HG03097 (cell line): ENCODE measurements at regions not wholly inside any gene's neighbourhood (a gene's known extent, or its start where the extent isn't known, plus 50 kb on each side); places are given as distances from the start of the nearest gene placed in this dataset.
A peak's percentile ranks its signal among the peaks of the same experiment; 100 is the strongest.
"Not testable (repeated sequence)": the region's sequence is repeated elsewhere in the genome, so short reads cannot be mapped to it uniquely, and the experiment has no call there.

Experiments used
- ATAC-seq: cut with Tn5 transposase; IDR thresholded peaks from one replicate; pipeline ENCODE4 v1.9.1; 2021; ENCODE audit not compliant: unreplicated experiment, low FRiP score

DNA sequence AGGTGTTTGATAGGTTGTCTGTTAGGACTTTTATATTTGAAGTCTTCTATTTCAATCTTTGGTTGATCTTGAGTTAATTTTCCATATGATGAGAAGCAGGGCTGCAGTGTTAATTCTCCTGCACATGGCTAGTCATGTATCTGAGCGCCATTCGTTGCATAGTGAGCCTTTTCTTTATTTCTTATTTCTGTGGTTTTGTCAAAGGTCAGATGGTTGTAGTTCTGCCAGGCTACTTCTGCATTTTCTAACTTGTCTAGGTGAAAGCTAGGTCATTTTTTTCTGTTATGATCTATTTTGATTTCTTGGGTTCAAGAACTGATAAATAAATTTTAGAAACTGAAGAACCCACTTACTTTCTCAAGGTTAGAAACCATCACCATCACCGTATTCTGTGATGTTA is 56.7 kb downstream of the CCDC74A start:
- ATAC-seq: no peak

DNA sequence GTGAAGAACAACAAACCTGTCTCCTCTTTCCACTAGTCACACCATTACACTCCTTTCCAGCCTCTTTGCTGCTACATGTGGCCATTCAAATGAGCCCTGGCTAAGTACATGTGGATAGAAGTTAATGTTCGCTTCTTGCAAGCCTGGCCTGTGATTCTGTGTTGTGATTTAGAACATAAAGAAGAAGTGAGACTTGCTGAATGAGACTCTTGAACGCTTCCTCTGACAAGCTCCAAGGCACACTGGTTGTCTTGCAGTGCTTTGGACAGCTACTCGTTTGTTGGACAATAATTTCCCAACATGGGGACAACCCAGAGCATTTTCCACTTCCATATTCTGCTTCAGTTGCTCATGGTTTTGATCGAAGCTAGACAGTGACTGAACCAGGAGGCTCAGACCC is 57.3 kb downstream of the CCDC74A start:
- no peak for ATAC-seq

DNA sequence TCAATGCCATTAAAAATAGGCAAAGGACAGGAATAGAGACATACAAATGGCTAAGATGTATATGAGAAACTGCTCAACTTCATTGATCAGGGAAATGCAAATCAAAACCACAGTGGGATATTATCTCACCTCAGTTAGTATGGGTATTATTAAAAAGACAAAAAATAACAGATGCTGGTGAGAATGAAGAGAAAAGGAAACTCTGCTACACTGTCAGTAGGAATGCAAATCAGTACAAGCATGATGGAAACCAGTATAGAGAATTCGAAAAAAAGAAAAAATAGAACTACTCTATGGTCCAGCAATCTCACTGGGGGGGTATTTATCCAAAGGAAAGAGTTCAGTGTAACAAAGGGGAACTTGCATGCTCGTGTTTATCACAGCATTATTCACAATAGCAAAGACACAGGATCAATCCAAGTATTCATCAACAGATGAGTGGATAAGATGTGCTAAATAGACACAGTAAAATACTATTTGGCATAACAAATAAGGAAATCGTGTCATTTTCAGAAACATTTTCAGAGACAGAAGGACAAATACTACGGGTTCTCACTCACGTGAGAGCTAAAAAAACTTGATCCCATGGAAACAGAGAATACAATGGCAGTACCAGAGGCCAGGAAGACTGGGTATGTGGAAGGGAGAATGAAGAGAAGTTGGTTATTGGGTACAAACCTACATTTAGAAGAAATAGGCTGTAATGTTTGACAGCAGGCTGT is 60.6 kb downstream of the CCDC74A start:
- peak; percentile 62 for ATAC-seq

DNA sequence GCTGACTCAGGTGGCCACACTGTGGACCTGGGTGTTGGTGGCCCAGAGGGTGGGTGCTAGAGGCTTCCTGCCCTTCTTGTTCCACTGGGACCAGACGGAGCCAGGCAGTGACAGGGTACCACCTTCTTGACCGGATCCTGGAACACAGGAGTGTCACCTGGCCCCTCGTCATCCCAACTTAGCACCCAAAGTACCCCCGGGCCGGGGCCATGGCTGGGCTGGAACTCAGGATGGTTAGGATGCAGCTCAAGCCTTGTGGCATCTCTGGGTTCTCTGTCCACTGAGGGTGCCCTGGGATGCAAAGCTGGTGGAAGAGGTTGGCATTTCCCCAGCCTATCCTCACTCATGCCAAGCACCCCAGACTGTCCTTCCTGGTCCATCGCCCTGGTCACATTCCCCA is 61.4 kb downstream of the CCDC74A start:
- ATAC-seq: not testable (repeated sequence)

DNA sequence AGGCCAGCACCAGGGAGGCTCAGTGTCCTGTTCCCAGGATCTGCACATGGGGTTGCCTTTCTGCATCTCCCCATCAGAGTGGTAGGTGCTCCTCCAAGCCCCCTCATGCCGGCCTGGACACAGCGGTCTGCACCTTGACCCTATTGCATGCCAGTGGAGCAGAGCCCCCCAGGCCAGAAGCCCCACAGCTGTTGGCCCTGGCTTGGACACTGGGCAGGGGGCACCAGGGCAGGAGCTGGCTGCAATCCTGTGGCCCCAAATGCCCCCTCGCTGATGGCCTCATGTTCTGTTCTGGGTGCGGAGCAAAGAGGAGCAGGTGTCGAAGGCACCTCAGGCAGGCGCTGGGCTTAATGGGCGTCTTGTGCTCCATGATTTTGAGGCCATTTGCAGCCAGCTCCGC is 62.7 kb downstream of the CCDC74A start:
- ATAC-seq: no peak

DNA sequence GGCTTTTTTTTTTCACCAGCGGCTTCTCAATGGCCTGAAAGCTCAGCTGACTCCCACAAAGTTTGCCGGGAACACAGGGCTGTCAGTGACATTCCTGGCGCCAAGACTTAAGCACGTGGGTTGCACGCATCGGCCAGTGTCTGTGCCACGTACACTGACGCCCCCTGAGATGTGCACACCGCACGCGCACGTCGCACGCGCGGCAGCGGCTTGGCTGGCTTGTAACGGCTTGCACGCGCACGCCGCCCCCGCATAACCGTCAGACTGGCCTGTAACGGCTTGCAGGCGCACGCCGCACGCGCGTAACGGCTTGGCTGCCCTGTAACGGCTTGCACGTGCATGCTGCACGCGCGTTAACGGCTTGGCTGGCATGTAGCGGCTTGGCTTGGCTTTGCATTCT is 63.2 kb downstream of the CCDC74A start:
- no peak for ATAC-seq

DNA sequence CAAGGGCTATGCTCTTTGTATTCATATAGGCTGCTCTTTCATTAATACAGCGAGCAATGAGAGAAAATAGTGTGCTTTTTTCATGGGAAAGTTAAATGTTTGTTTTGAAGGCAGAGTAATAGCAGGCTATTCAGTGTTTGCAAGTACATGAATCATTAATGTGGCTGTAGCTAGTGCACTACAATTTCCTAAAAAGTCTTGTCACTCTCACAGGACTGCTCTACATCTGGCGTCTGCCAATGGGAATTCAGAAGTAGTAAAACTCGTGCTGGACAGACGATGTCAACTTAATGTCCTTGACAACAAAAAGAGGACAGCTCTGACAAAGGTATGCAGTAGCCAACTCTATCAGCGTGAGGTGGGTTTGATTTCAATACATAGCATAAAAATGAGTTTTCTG is 68.9 kb downstream of the CCDC74A start:
- not testable (repeated sequence) for ATAC-seq

DNA sequence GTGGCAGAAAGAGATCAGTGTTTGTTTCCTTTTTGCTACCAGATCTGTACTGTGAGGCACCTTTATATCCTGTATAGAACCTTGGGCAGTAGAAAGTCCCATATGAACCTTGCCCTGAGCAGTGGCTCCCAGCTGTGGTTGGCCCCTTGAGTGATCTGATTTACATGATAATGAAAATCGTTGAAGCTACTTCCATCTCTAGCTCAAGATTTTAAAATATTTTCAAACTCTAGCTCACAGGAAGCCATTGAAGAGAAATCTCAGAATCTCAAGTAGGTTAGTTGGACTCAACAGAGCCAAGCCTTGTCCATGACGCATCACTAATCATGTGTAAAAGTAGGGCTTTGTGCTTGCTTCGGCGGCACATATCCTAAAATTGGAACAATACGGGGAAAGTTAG is 74.8 kb downstream of the CCDC74A start:
- ATAC-seq: not testable (repeated sequence)

DNA sequence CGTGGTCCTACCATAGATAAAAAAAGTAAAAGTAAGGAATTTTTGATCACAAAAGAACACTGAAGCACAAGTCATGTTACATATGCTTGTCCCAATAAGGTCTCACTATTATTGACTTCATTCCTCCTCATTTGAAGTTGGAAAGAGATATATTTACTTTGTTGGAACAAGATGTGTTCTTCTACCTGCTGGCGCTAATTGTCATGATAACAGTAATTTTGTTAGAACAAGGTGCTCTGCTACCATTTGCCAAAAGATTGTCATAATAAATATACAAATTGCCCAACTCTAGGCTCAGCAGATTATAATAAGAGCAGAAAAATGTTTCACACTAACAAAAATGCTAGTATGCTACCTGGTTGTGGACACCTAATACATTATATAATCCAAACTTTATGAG is 77.0 kb downstream of the CCDC74A start:
- not testable (repeated sequence) for ATAC-seq

DNA sequence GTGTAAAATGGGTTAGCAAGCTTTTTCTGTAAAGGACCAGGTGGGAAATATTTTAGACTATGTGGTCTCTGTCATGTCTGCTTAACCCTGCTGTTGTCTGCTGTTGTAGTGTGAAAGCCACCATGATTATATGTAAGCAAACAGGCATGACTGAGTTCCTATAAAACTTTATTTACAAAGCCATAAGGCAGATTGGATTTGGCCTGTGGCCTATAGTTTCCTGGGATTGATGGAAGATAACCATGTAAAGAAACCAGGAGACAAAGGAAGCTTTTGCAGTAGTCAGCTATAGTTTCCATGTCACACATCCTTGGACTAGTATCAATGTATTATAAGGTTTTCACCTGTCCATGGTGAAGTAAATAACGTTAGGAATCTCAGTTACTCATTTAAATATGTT is 78.7 kb downstream of the CCDC74A start:
- ATAC-seq: not testable (repeated sequence)

DNA sequence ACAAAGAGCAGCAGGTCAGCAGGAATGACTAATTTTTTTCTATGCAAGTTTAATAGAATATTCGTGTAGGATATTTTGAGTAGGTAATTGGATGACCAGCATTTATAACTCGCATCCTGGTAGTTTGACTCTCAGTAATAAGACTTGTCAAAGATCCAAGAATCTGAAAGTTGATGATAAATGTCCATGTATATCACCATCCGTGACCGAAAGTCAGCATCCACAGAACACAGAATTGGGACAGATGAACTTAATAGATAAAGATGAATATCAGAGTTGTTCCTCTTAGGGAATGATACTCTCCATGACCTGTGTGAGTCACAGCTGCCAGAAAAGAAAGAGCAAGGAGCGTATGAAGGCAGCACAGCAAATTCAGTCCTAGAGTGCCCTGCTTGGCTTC is 79.4 kb downstream of the CCDC74A start:
- not testable (repeated sequence) for ATAC-seq

DNA sequence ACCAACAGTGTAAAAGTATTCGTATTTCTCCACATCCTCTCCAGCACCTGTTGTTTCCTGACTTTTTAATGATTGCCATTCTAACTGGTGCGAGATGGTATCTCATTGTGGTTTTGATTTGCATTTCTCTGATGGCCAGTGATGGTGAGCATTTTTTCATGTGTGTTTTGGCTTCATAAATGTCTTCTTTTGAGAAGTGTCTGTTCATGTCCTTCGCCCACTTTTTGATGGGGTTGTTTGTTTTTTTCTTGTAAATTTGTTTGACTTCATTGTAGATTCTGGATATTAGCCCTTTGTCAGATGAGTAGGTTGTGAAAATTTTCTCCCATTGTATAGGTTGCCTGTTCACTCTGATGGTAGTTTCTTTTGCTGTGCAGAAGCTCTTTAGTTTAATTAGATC is 86.9 kb downstream of the CCDC74A start:
- ATAC-seq: not testable (repeated sequence)

DNA sequence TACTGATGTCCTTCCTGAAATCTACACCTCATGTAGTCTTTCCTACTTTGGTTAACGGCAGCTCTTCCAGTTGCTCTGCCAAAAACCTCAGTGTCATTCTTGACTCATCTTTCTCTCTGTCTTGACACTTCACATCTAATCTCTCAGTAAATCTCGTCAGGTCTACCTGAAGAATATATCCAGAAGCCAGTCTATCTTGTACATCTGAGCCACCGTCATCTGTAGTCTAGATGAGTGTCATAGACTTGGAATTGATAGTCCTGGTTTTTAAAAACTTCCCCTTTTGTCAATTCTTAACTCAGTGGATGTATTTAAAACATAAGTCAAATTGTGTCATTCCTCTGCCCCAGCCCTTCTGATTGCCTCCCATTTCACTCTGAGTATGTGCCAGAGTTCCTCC is 90.6 kb downstream of the CCDC74A start:
- ATAC-seq: not testable (repeated sequence)

DNA sequence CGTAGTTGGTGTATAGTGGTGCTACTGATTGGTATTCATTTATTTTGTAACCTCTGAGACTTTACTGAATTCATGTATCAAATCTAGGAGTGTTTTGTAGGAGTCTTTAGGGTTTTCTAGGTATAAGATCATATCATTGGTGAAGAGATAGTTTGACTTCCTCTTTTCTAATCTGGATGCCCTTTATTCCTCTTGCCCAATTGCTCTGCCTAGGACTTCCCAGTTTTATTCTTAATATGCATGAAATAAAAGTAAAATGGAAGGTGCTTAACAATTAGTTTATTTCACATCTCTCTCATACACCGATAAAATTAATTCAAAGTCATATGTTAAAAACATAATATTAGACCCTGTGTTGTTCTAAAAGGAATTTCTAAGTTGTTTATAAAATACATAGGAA is 95.2 kb downstream of the CCDC74A start:
- ATAC-seq: not testable (repeated sequence)

DNA sequence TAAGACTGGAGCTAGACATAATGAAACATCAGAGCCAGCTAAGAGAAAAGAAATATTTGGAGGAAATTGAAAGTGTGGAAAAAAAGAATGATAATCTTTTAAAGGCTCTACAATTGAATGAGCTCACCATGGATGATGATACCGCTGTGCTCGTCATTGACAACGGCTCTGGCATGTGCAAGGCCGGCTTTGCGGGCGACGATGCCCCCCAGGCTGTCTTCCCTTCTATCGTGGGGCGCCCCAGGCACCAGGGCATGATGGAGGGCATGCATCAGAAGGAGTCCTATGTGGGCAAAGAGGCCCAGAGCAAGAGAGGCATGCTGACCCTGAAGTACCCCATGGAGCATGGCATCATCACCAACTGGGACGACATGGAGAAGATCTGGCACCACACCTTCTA is 98.3 kb downstream of the CCDC74A start:
- ATAC-seq: not testable (repeated sequence)

DNA sequence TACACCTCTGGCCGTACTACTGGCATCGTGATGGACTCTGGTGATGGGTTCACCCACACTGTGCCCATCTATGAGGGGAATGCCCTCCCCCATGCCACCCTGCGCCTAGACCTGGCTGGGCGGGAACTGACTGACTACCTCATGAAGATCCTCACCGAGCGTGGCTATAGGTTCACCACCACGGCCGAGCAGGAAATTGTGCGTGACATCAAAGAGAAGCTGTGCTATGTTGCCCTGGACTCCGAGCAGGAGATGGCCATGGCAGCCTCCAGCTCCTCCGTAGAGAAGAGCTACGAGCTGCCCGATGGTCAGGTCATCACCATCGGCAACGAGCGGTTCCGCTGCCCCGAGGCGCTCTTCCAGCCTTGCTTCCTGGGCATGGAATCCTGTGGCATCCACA is 98.9 kb downstream of the CCDC74A start:
- not testable (repeated sequence) for ATAC-seq

DNA sequence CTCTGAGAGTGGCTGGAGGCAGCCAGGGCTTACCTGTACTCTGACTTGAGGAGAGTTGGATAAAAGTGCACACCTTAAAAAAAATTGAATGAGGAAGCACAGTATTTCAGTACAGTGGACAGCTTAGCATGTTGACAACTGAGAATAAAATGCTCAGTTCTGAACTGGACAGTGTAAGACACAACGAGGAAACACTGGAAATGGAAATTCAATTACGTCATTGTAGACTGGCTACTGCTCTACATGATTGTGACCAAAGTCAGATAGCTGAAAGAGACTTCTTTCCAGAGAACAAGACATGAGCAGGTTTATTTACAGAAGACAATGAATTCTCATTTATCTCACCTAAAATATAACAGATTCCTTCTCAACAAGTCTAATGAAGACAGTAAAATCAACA is 100.1 kb downstream of the CCDC74A start:
- not testable (repeated sequence) for ATAC-seq

DNA sequence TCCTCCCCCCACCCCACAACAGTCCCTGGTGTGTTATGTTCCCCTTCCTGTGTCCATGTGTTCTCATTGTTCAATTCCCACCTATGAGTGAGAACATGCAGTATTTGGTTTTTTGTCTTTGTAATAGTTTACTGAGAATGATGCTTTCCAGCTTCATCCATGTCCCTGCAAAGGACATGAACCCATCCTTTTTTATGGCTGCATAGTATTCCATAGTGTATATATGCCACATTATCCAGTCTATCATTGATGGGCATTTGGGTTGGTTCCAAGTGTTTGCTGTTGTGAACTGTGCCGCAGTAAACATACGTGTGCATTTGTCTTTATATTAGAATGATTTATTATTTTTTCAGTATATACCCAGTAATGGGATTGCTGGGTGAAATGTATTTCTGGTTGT is 104.0 kb downstream of the CCDC74A start:
- not testable (repeated sequence) for ATAC-seq

DNA sequence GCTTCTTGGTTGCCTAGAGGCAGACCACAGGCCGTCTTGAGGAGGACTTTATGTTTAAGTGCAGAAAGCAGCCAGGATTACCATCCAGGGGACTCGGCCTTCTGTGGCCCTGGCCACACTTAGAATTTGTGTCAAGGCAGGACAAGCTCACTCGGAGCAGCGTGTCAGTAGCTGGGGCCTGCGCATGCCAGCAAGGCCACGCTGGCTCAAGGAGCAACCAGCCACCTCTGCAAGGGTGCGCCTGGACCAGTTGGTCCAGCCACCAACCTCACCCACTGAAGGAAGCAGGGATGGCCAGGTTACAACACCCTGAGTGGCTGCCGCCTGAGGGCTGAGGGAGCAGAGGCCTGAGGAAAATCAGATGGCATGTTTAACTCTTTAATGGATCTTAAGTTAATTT is 105.7 kb downstream of the CCDC74A start:
- not testable (repeated sequence) for ATAC-seq

DNA sequence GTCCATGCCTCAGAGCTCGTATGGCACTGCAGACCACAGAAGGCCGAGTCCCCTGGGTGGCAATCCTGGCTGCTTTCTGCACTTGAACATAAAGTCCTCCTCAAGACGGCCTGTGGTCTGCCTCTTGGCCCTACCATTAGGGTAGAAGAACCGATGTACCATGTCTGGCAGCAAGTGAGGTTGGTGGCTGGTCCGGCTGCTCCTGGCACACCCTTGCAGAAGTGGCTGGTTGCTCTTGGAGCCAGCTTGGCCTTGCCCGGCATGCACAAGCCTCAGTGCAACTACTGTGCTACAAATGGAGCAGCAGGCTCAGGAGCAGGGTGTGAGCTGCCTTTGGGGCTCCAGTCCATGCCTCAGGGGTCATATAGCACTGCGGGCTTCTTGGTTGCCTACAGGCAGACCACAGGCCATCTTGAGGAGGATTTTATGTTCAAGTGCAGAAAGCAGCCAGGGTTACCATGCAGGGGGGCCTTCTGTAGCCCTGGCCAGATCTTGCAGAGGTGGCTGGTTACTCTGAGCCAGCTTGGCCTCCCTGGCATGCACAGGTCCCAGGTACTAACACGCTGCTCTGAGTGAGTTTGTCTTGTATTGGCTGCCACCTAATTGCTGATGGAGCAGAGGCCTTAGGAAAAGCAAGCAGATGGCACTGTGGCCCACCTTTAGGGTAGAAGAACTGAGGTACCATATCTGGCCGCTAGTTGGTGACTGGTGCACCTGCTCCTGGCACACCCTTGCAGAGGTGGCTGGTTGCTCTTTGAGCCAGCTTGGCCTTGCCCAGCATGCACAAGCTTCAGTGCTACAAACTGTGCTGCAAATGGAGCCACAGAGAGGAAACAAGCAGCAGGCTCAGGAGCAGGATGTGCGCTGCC is 106.4 kb downstream of the CCDC74A start:
- not testable (repeated sequence) for ATAC-seq

DNA sequence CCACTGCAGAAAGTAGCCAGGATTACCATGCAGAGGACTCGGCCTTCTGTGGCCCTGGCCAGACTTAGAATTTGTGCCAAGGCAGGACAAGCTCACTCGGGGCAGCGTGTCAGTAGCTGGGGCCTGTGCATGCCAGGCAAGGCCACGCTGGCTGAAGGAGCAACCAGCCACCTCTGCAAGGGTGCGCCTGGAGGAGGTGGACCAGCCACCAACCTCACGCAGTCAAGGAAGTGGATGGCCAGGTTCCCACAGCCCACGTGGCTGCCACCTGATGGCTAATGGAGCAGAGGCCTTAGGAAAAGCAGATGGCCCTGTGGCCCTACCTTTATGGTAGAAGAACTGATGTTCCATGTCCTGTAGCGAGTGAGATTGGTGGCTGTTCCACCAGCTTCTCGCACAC is 107.9 kb downstream of the CCDC74A start:
- ATAC-seq: no peak
